Activated T-helper 9 cell treated with anti-CD3 and anti-CD28 coated beads, Interleukin-2, amount 50 U/mL, for 16 hours (primary cell): ENCODE measurements at regions not wholly inside any gene's neighbourhood (a gene's known extent, or its start where the extent isn't known, plus 50 kb on each side); places are given as distances from the start of the nearest gene placed in this dataset.

Experiments
- DNase-seq: peaks from one replicate; pipeline ENCODE4 v3.0.0-alpha.2; 2020; ENCODE audit warnings: low read depth

DNA sequence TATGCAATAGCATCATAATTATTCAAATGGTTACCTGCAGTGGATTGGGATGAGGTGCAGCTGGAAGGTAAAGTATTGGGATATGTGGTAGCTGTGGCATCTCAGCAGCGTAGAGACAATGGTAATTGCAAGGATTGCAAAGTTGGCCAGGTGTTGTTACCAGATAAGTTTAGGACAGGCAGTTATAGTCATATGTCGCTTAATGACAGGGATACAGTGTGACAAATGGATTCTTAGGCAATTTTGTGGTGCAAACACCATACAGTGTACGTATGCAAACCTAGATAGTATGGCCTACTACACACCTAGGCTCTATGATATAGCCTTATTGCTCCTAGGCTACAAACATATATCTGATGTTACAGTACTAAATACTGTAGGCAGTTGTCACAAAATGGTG lies 163.5 kb upstream of the LYZL2 start:
- DNase-seq, result no peak

GRCh38 chr10:30792025-30792424 lies 162.5 kb upstream of the LYZL2 start:
- DNase-seq, result no peak

DNA sequence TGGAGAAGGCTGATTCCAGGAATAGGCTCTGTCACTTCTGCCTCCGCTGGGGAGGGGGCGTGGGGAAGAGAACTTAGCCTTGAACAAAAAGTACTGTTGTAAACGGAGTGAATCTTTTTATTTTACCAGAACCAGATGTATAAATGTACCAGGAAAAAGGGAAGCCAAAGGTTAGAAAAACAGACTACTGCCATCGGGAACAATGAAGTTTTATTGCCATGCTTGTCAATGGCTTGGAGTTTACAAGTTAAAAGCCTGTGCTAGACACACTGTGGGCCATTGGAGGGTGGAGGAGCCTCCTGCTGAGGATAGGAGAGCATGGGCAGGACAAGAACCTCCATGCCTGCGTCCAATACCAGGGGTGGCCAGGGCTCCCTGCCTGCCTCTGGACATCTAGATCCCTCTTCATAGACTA lies 161.7 kb upstream of the LYZL2 start:
- no peak for DNase-seq

GRCh38 chr10:30789806-30790205 lies 160.3 kb upstream of the LYZL2 start:
- no peak for DNase-seq

DNA sequence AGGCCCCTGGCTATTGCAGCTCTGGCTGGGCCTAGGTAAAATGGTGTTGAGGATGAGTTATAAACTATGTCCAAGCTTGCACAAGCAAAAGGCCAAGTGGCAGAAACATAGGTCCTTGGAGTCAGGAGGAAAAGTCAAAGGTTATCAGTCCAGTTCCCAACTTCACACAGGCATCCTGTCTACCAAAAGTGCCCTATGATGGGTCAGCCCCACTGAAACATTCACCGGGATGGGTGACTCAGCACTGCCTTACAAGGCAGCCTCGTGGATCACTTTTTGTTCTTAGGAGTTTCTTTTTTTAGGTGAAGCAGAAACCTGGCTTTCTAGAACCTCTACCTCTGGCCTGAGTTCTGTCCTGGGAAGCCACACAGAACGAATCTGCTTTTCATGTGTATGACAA lies 158.8 kb upstream of the LYZL2 start:
- DNase-seq, result no peak

DNA sequence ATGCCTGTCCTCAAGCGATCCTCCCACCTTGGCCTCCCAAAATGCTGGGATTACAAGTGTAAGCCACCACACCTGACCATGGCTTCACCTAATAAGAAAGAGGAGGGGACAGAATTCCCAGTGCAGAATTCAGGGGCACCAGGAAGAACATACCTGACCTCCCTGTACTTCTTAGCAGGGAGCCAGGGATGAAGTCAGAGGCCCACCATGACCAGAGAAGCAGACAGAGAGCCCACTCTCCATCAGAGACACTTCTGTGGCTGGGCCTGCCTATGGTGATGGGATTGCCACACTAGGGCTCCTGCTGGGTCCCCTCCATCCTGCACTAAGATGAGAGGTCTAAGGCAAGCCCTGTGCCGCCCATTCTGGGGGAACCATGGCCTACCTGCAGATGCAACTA lies 157.4 kb upstream of the LYZL2 start:
- no peak for DNase-seq

- no peak for DNase-seq
Measured at GRCh38 chr10:30786131-30786530, 156.6 kb upstream of the LYZL2 start.

GRCh38 chr10:30784897-30785605 lies 155.5 kb upstream of the LYZL2 start:
- DNase-seq, result no peak

- no peak for DNase-seq
Measured at GRCh38 chr10:30784524-30784896, 155.0 kb upstream of the LYZL2 start.

- peak; percentile 69 for DNase-seq
Measured at GRCh38 chr10:30783939-30784501, 154.5 kb upstream of the LYZL2 start.

GRCh38 chr10:30782537-30783461 lies 153.2 kb upstream of the LYZL2 start:
- no peak for DNase-seq

GRCh38 chr10:30782157-30782536 lies 152.6 kb upstream of the LYZL2 start:
- DNase-seq, result no peak

DNA sequence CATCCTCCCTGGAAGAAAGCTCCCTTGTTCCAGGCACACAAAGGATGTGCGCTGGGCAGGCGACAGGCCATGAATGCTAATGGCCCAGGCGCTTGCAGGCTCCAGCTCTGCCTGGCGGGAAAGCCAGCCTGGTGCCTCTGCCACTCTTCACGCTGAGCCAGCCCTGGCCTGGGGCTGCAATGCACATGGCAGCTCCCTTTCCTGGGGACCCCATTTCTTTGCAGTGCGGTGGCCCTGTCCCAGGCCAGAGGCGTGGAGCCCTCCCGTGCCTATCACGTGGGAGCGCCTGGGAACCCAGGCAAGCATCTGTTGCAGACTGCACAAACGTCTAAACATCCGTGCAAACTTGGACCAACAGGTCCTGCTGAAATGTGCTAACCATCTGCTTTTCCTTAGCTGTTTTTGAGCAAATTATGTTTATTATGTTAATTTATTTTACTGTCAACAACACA lies 152.1 kb upstream of the LYZL2 start:
- no peak for DNase-seq

- DNase-seq, result no peak
Measured at GRCh38 chr10:30778769-30779168, 149.2 kb upstream of the LYZL2 start.

- no peak for DNase-seq
Measured at GRCh38 chr10:30775779-30776591, 146.4 kb upstream of the LYZL2 start.

DNA sequence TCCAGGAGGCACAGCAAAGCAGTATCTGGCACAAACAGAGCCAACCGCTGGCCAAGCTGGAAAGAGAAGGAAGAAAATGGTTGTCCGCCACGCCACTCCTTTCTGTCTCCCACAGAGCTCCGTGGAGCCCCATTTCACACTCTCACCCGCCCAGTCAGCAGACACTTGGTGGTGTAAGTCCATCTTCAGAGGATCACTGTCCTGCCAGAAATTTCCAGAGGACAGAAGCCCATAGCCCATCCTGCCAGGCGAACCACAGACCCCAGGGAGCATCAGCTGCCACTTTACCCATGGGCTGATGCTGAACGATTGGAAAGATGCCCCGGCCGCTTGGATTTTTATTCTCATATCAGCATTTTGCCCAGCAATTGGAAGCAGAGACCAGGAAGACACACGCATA lies 144.7 kb upstream of the LYZL2 start:
- DNase-seq, result no peak

DNA sequence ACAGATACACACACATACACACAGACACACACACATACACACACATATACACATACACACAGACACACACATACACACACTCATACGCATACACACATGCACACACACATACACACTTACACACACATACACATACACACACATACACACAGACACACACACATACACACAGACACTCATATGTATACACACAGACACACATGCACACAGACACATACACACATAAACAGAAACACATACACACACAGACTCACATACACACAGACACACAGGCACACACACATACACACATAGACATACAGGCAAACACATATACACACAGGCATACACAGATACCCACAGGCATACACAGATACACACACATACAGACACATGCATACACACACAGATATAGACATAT lies 143.9 kb upstream of the LYZL2 start:
- no peak for DNase-seq

DNA sequence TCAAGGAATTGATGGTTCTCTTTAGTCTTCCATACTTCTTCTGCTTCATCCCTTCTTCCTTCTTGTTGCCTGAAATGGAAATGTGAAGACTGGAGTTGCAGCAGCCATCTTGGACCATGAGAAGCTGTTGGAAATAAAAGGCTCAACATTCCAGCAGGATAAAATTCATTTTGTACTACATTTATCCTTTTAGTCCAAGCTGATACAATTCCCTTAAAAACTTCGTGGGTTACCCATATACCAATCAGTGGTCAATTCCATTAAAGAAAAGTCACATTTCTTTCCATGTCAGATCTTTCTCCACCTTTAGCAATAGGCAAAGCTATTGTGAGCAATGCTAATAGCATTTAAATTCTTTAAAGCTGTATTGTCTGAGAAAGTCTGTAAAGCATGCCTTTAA lies 141.3 kb upstream of the LYZL2 start:
- no peak for DNase-seq

GRCh38 chr10:30770229-30770628 lies 140.7 kb upstream of the LYZL2 start:
- no peak for DNase-seq

GRCh38 chr10:30769361-30769760 lies 139.8 kb upstream of the LYZL2 start:
- DNase-seq, result no peak

GRCh38 chr10:30765616-30766015 lies 136.1 kb upstream of the LYZL2 start:
- DNase-seq, result no peak

DNA sequence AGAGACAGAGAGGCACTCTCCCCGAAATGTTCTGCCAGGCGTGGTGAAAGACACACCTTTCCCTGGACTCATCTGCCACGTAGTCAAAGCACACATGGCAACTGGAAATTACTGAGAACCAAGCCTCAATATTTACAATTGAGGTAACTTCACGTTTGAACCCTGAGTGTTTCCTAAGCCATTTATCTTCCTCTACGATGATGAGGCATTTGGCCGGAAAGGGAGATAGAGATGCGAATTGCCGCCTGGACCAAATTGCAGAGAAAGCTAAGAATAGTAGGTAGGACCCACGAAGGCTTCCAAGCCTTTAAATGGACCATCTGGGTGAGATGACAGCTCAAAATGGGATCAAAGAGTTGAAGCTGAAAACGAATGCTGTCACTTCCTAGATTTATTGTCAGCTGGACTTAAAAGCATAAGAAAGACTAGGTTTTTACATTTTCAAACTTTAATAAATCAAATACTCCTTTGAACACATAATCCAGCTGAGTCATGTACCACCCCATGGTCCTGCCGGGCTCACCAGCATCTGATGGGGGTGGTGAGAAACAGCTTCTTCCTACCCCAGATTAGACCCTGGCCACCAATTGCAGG lies 135.6 kb upstream of the LYZL2 start:
- DNase-seq, result no peak
